HEK293 (cell line): ENCODE measurements at regions not wholly inside any gene's neighbourhood (a gene's known extent, or its start where the extent isn't known, plus 50 kb on each side); places are given as distances from the start of the nearest gene placed in this dataset.

Experiments used
- CTCF ChIA-PET: fragments of 350-600 bp; formaldehyde crosslinking; extraction: SDS; loops from one replicate; lab custom pipeline; 2021; ENCODE audit warnings: antibody characterized with exemption; lab: Yijun Ruan, JAX
- POLR2A ChIA-PET: fragments of 300-600 bp; formaldehyde crosslinking; extraction: SDS; loops from one replicate; lab custom pipeline; 2020; ENCODE audit warnings: antibody characterized with exemption, inconsistent platforms; lab: Yijun Ruan, JAX
- H3K27ac ChIP-seq: fragments of 200-500 bp; sonication (Bioruptor generic); 2 replicates; pipeline ENCODE4 v1.5.1; 2014; ENCODE audit warnings: low read depth, low read length, control low read depth, inconsistent platforms; ENCODE audit errors: extremely low read depth
- H3K36me3 ChIP-seq, 2 experiments: fragments of 200-500 bp in 1 of 2; sonication (Bioruptor generic) in 1 of 2; 1 replicate in 1 of 2; 2 replicates in 1 of 2; pipeline ENCODE4 v1.5.1; 2014 to 2017; ENCODE audit warnings: inconsistent platforms in 2 of 2, low read length in 2 of 2; ENCODE audit not compliant: control insufficient read depth in 2 of 2, insufficient read depth in 1 of 2
- H3K4me1 ChIP-seq: fragments of 200-500 bp; sonication (Bioruptor generic); 2 replicates; pipeline ENCODE4 v1.5.1; 2014; ENCODE audit warnings: mild to moderate bottlenecking, low read length, inconsistent platforms; ENCODE audit not compliant: control insufficient read depth, insufficient read depth
- H3K4me3 ChIP-seq: 2 replicates; pipeline ENCODE4 v1.5.1; 2011; ENCODE audit warnings: low read depth, mild to moderate bottlenecking, control low read depth, low read length, moderate library complexity
- H3K9me3 ChIP-seq: fragments of 200-500 bp; sonication (Bioruptor generic); 2 replicates; pipeline ENCODE4 v1.5.1; 2014; ENCODE audit warnings: low read depth, low read length, inconsistent platforms; ENCODE audit not compliant: control insufficient read depth, insufficient read depth
- ATF2 ChIP-seq: fragments of 450-650 bp; formaldehyde crosslinking; IDR thresholded peaks from 2 replicates; pipeline ENCODE4 v1.5.1; 2016; ENCODE audit warnings: missing biosample characterization, missing genetic modification characterization, low read depth
- IKZF3 ChIP-seq: fragments of 450-650 bp; IDR thresholded peaks from 2 replicates; pipeline ENCODE4 v1.5.0; 2018; ENCODE audit warnings: missing biosample characterization, mild to moderate bottlenecking, missing genetic modification characterization, moderate library complexity
- ZBTB10 ChIP-seq: fragments of 450-650 bp; formaldehyde crosslinking; IDR thresholded peaks from 2 replicates; pipeline ENCODE4 v1.5.1; 2016; ENCODE audit warnings: missing biosample characterization, missing genetic modification characterization
- ZFHX2 ChIP-seq: fragments of 450-650 bp; formaldehyde crosslinking; conservative IDR thresholded peaks from 2 replicates; pipeline ENCODE4 v1.5.1; 2016; ENCODE audit warnings: missing biosample characterization, missing genetic modification characterization
- ZNF157 ChIP-seq: fragments of 450-650 bp; formaldehyde crosslinking; IDR thresholded peaks from 2 replicates; pipeline ENCODE4 v1.5.1; 2016; ENCODE audit warnings: missing biosample characterization, missing genetic modification characterization
- ZNF223 ChIP-seq: fragments of 450-650 bp; formaldehyde crosslinking; IDR thresholded peaks from 2 replicates; pipeline ENCODE4 v1.5.1; 2016; ENCODE audit warnings: missing biosample characterization, missing genetic modification characterization
- ZNF248 ChIP-seq: fragments of 450-650 bp; formaldehyde crosslinking; IDR thresholded peaks from 2 replicates; pipeline ENCODE4 v1.5.1; 2017; ENCODE audit warnings: missing biosample characterization, missing genetic modification characterization
- ZNF280D ChIP-seq: fragments of 450-650 bp; formaldehyde crosslinking; IDR thresholded peaks from 2 replicates; pipeline ENCODE4 v1.5.1; 2016; ENCODE audit warnings: missing biosample characterization, missing genetic modification characterization
- ZNF311 ChIP-seq: fragments of 450-650 bp; formaldehyde crosslinking; IDR thresholded peaks from 2 replicates; pipeline ENCODE4 v1.5.1; 2017; ENCODE audit warnings: missing biosample characterization, missing genetic modification characterization, borderline replicate concordance
- ZNF398 ChIP-seq: fragments of 450-650 bp; formaldehyde crosslinking; IDR thresholded peaks from 2 replicates; pipeline ENCODE4 v1.5.1; 2017; ENCODE audit warnings: missing biosample characterization, missing genetic modification characterization
- ZNF473 ChIP-seq: fragments of 450-650 bp; formaldehyde crosslinking; IDR thresholded peaks from 2 replicates; pipeline ENCODE4 v1.5.1; 2017; ENCODE audit warnings: missing biosample characterization, missing genetic modification characterization
- ZNF561 ChIP-seq: fragments of 450-650 bp; IDR thresholded peaks from 2 replicates; pipeline ENCODE4 v1.5.1; 2018; ENCODE audit warnings: missing biosample characterization, missing genetic modification characterization, borderline replicate concordance
- ZNF626 ChIP-seq: fragments of 450-650 bp; sonication (Bioruptor Pico); formaldehyde crosslinking; IDR thresholded peaks from 2 replicates; pipeline ENCODE4 v1.5.1; 2018; ENCODE audit warnings: missing biosample characterization, missing genetic modification characterization, inconsistent platforms
- ZNF645 ChIP-seq: fragments of 450-650 bp; formaldehyde crosslinking; IDR thresholded peaks from 2 replicates; pipeline ENCODE4; 2016; ENCODE audit warnings: missing biosample characterization, missing genetic modification characterization
- ZNF677 ChIP-seq: fragments of 450-650 bp; IDR thresholded peaks from 2 replicates; pipeline ENCODE4 v1.5.0; 2018; ENCODE audit warnings: missing biosample characterization, mild to moderate bottlenecking, missing genetic modification characterization, moderate library complexity
- ZNF747 ChIP-seq: fragments of 450-650 bp; formaldehyde crosslinking; IDR thresholded peaks from 2 replicates; pipeline ENCODE4 v1.5.1; 2016; ENCODE audit warnings: missing biosample characterization, missing genetic modification characterization

- Histone ChIP-seq H3K9me3 (no peaks in the 10 kb centered on the region), H3K27ac (no peak overlapping the region), H3K36me3 (no peaks in the 10 kb centered on the region), H3K4me1 (no peaks in the 10 kb centered on the region), H3K4me3 (no peak overlapping the region)
- CTCF ChIA-PET: no interaction called here
- POLR2A ChIA-PET: interaction anchor here (0.7 kb wide), 1 partner anchor 23 kb away, joined by 5 read pairs; no protein-coding TSS in a partner anchor
- no peak for TF ChIP-seq ZNF248
- no peak for TF ChIP-seq ZNF677 (tag by site-specific recombination)
- no peak for TF ChIP-seq ZNF280D
- no peak for TF ChIP-seq IKZF3
- no peak for TF ChIP-seq ZNF645 (tag by site-specific recombination)
- TF ChIP-seq ZNF157 (tag by site-specific recombination): no peak
- no peak for TF ChIP-seq ZNF398 (tag by site-specific recombination)
- no peak for TF ChIP-seq ZNF311
- no peak for TF ChIP-seq ZNF561 (tag by site-specific recombination)
- TF ChIP-seq ATF2: no peak
- no peak for TF ChIP-seq ZBTB10 (tag by site-specific recombination)
- no peak for TF ChIP-seq ZNF626
- TF ChIP-seq ZNF473 (tag by site-specific recombination): no peak
- TF ChIP-seq ZNF747 (tag by site-specific recombination): no peak
These were observed 365.5 kb downstream of the MIAT start for GRCh38 chr22:27022896-27023361.

- H3K36me3 ChIP-seq: no peaks in the 10 kb centered on the region
- ChIA-PET POLR2A (interaction anchor here (0.6 to 0.7 kb wide), 2 partner anchors 22 to 25 kb away, joined by 4 to 5 read pairs; no protein-coding TSS in a partner anchor), CTCF (no interaction called here)
- no peak overlapping the region for H3K27ac ChIP-seq
- TF ChIP-seq ZFHX2 (tag by site-specific recombination): 0 out of 2 replicates have a peak, but pooled peaks have one; percentile 20
- TF ChIP-seq ZNF223 (tag by site-specific recombination): no peak
- no peaks in the 10 kb centered on the region for H3K4me1 ChIP-seq
- H3K9me3 ChIP-seq: no peaks in the 10 kb centered on the region
- H3K4me3 ChIP-seq: no peak overlapping the region
These were observed 366.2 kb downstream of the MIAT start for GRCh38 chr22:27023591-27023990.
